WTC11 (cell line): ENCODE measurements at regions not wholly inside any gene's neighbourhood (a gene's known extent, or its start where the extent isn't known, plus 50 kb on each side); places are given as distances from the start of the nearest gene placed in this dataset.

Experiments used
- ATF6 ChIP-seq: sonication (generic); formaldehyde crosslinking; IDR thresholded peaks from 2 replicates; pipeline ENCODE4 v1.8.1; 2023; ENCODE audit warnings: mild to moderate bottlenecking, missing genetic modification reagents
- CREB1 ChIP-seq: sonication (generic); formaldehyde crosslinking; IDR thresholded peaks from 2 replicates; pipeline ENCODE4 v1.8.0; 2023; ENCODE audit warnings: mild to moderate bottlenecking, missing genetic modification reagents
- NR2C2 ChIP-seq: sonication (generic); formaldehyde crosslinking; IDR thresholded peaks from 2 replicates; pipeline ENCODE4 v1.8.0; 2022; ENCODE audit warnings: mild to moderate bottlenecking, missing genetic modification reagents
- TEAD1 ChIP-seq: sonication (generic); formaldehyde crosslinking; IDR thresholded peaks from 2 replicates; pipeline ENCODE4 v1.8.0; 2022; ENCODE audit warnings: mild to moderate bottlenecking, missing genetic modification reagents
- TEAD4 ChIP-seq: sonication (generic); formaldehyde crosslinking; IDR thresholded peaks from 2 replicates; pipeline ENCODE4 v1.8.0; 2022; ENCODE audit warnings: mild to moderate bottlenecking, missing genetic modification reagents
- TP53 ChIP-seq: sonication (generic); formaldehyde crosslinking; IDR thresholded peaks from 2 replicates; pipeline ENCODE4 v1.8.1; 2023; ENCODE audit warnings: mild to moderate bottlenecking, missing genetic modification reagents

- TF ChIP-seq TEAD4 (CRISPR knock-in tag) = no peak
- TF ChIP-seq CREB1 (CRISPR knock-in tag) = no peak
- TF ChIP-seq TEAD1 = no peak
- TF ChIP-seq ATF6 (CRISPR knock-in tag) = no peak
- no peak for TF ChIP-seq TP53
- TF ChIP-seq NR2C2 (CRISPR knock-in tag) = no peak
Measured at GRCh38 chr5:174340226-174340625, 294.7 kb downstream of the NSG2 start.
